Stomach (tissue), 8 donors: ENCODE measurements at regions not wholly inside any gene's neighbourhood (a gene's known extent, or its start where the extent isn't known, plus 50 kb on each side); places are given as distances from the start of the nearest gene placed in this dataset.
A peak's percentile ranks its signal among the peaks of the same experiment; 100 is the strongest.

ENCODE experiments used
- DNase-seq, 2 donors: peaks; one replicate each; pipeline versions ENCODE4 v3.0.0 to v3.0.0-alpha.2; 2013 to 2019
- H3K27ac ChIP-seq, 5 donors: fragments of 200-600 bp in 4 of 5; sonication (generic) in 4 of 5; one replicate each; pipeline ENCODE4 v1.5.1; 2013 to 2019; ENCODE audit warnings: mild to moderate bottlenecking in 1 of 5, moderate library complexity in 1 of 5
- H3K27me3 ChIP-seq, 3 donors: fragments of 200-600 bp; sonication (generic); one replicate each; pipeline ENCODE4 v1.5.1; 2017 to 2019; ENCODE audit warnings: mixed run types in 1 of 3
- H3K36me3 ChIP-seq, 4 donors: fragments of 200-600 bp; sonication (generic); 1 replicate in 3 of 4; 2 replicates in 1 of 4; pipeline ENCODE4 v1.5.1; 2016 to 2019
- H3K4me1 ChIP-seq, 4 donors: fragments of 200-600 bp; sonication (generic); one replicate each; pipeline ENCODE4 v1.5.1; 2016 to 2019
- H3K4me3 ChIP-seq, 4 donors: fragments of 200-600 bp; sonication (generic) in 3 of 4; one replicate each; pipeline ENCODE4 v1.5.1; 2016 to 2019; ENCODE audit warnings: mild to moderate bottlenecking in 1 of 4
- H3K9me3 ChIP-seq, 4 donors: fragments of 200-600 bp; sonication (generic); one replicate each; pipeline ENCODE4 v1.5.1; 2016 to 2019
- CTCF ChIP-seq, 7 experiments: fragments of 450-650 bp in 4 of 7; fragments of 200-600 bp in 3 of 7; sonication (generic) in 3 of 7; IDR thresholded peaks; one replicate each; pipeline ENCODE4 v1.5.1; 2016 to 2019; ENCODE audit warnings: antibody characterized with exemption in 7 of 7, control low read depth in 2 of 7, mild to moderate bottlenecking in 1 of 7
- EP300 ChIP-seq: sonication (generic); formaldehyde crosslinking; IDR thresholded peaks from one replicate; pipeline ENCODE4 v1.6.1; 2017; ENCODE audit warnings: antibody characterized with exemption
- POLR2A ChIP-seq, 4 donors: fragments of 450-650 bp; IDR thresholded peaks; one replicate each; pipeline ENCODE4 v1.6.1; 2016; ENCODE audit warnings: antibody characterized with exemption in 4 of 4, control low read depth in 2 of 4, mild to moderate bottlenecking in 1 of 4, moderate library complexity in 1 of 4
- POLR2AphosphoS5 ChIP-seq, 3 donors: sonication (generic); formaldehyde crosslinking; IDR thresholded peaks; one replicate each; pipeline ENCODE4 v1.6.1; 2016; ENCODE audit warnings: antibody characterized with exemption in 3 of 3
- WGBS, 5 donors: extraction: QIAGEN DNeasy Blood & Tissue Kit in 3 of 5; methylation state at CpG; one replicate each; pipeline versions ENCODE4 v1.1.5 to v1.1.7; 2013 to 2018; 5-methylcytosine and 5-hydroxymethylcytosine counted together
- intact Hi-C: fragments of 100-400 bp; cut with DNase I; formaldehyde crosslinking; loops from one replicate; pipeline ENCODE4 v1.15.1; 2023; ENCODE audit warnings: low total_unique reads
- donor health status: healthy with polysubstance abuse.
- donor health status: Bipolar disorder and iron deficiency.
- donor health status: healthy.

GRCh38 chr18:72470391-72470790, 73.8 kb downstream of the CBLN2 start:
- no peak for DNase-seq
- intact Hi-C loops: no loop called here
- Histone ChIP-seq H3K4me1 (no peaks in the 10 kb centered on the region), H3K4me3 (no peak overlapping the region), H3K9me3 (no peaks in the 10 kb centered on the region), H3K36me3 (no peaks in the 10 kb centered on the region), H3K27ac (no peak overlapping the region), H3K27me3 (no peaks in the 10 kb centered on the region)
- TF ChIP-seq POLR2A (IDR thresholded peaks at IDR 0.05) (no peak), CTCF (IDR thresholded peaks at IDR 0.05) (no peak), POLR2AphosphoS5 (IDR thresholded peaks at IDR 0.05) (no peak), EP300 (no peak)

- H3K27me3 ChIP-seq: no peaks in the 10 kb centered on the region
- no peak overlapping the region for H3K4me3 ChIP-seq
- H3K4me1 ChIP-seq: no peaks in the 10 kb centered on the region
- H3K9me3 ChIP-seq: no peaks in the 10 kb centered on the region
- intact Hi-C loops: no loop called here
- WGBS, 5 donors: 45 to 68% (median 61%) methylated on average over 4 of the region's 4 CpGs
- no peak for DNase-seq
- TF ChIP-seq EP300 (no peak), POLR2AphosphoS5 (IDR thresholded peaks at IDR 0.05) (no peak), POLR2A (IDR thresholded peaks at IDR 0.05) (no peak), CTCF (IDR thresholded peaks at IDR 0.05) (no peak)
- no peak overlapping the region for H3K27ac ChIP-seq
- no peaks in the 10 kb centered on the region for H3K36me3 ChIP-seq
Observed at GRCh38 chr18:72468021-72468710, 76.0 kb downstream of the CBLN2 start.

- 29 to 58% (median 50%) methylated on average over 1 of the region's 1 CpG for WGBS, 5 donors
- Histone ChIP-seq H3K27ac (no peak overlapping the region), H3K36me3 (no peaks in the 10 kb centered on the region), H3K4me1 (no peaks in the 10 kb centered on the region), H3K4me3 (no peak overlapping the region), H3K9me3 (no peaks in the 10 kb centered on the region), H3K27me3 (no peaks in the 10 kb centered on the region)
- peak in 1 of 2 donors; percentile 5 for DNase-seq
- intact Hi-C loops: no loop called here
- no peak for TF ChIP-seq CTCF (IDR thresholded peaks at IDR 0.05)
- TF ChIP-seq EP300: no peak
- TF ChIP-seq POLR2A (IDR thresholded peaks at IDR 0.05): no peak
- TF ChIP-seq POLR2AphosphoS5 (IDR thresholded peaks at IDR 0.05): no peak
Observed at GRCh38 chr18:72460210-72460680, 83.9 kb downstream of the CBLN2 start.

- Histone ChIP-seq H3K4me3 (no peak overlapping the region), H3K4me1 (no peaks in the 10 kb centered on the region), H3K9me3 (no peaks in the 10 kb centered on the region), H3K27ac (no peak overlapping the region), H3K27me3 (no peaks in the 10 kb centered on the region), H3K36me3 (no peaks in the 10 kb centered on the region)
- TF ChIP-seq CTCF (IDR thresholded peaks at IDR 0.05): no peak
- TF ChIP-seq EP300: no peak
- TF ChIP-seq POLR2AphosphoS5 (IDR thresholded peaks at IDR 0.05): no peak
- TF ChIP-seq POLR2A (IDR thresholded peaks at IDR 0.05): no peak
- intact Hi-C loops: no loop called here
- DNase-seq: no peak
Observed at GRCh38 chr18:72458271-72458670, 85.9 kb downstream of the CBLN2 start.
